ENCODE measurements at regions not wholly inside any gene's neighbourhood (a gene's known extent, or its start where the extent isn't known, plus 50 kb on each side); places are given as distances from the start of the nearest gene placed in this dataset.

- Histone ChIP-seq H3K23ac (ENCODE audit: insufficient read length) (no peak overlapping the region), H4K8ac (ENCODE audit: extremely low read depth, insufficient read depth, low read length) (no peak overlapping the region), H3K79me2 (ENCODE audit: control insufficient read depth in 1 of 2, insufficient read depth in 2 of 2, low read length in 2 of 2) (no peaks in the 10 kb centered on the region), H2BK12ac (ENCODE audit: low read depth, low read length) (no peak overlapping the region), H2AK5ac (ENCODE audit: low read depth, low read length) (no peak overlapping the region), H3K23me2 (ENCODE audit: low read depth, low read length) (no peaks in the 10 kb centered on the region), H2BK20ac (ENCODE audit: low read length) (no peak overlapping the region), H3K4me1 (replicated peaks in 1 of 4; ENCODE audit: control insufficient read depth in 3 of 4, insufficient read depth in 4 of 4, low read length in 3 of 4) (no peaks in the 10 kb centered on the region), H3K4ac (replicated peaks; ENCODE audit: insufficient read length, low read depth, low read length) (no peak overlapping the region), H3K27me3 (replicated peaks in 1 of 4; ENCODE audit: control insufficient read depth in 3 of 4, extremely low read depth in 1 of 4, insufficient read depth in 3 of 4, low read length in 3 of 4) (no peaks in the 10 kb centered on the region), H3K9ac (replicated peaks in 1 of 4; ENCODE audit: extremely low read depth in 1 of 4, low read depth in 3 of 4, low read length in 3 of 4) (no peak overlapping the region), H3K27ac (ENCODE audit: low read depth, low read length) (no peak overlapping the region), H3K56ac (replicated peaks; ENCODE audit: insufficient read length, low read depth, low read length) (no peak overlapping the region), H4K20me1 (replicated peaks in 1 of 2; ENCODE audit: control insufficient read depth in 1 of 2, insufficient read depth in 2 of 2, low read length in 2 of 2) (no peaks in the 10 kb centered on the region), H3K18ac (ENCODE audit: extremely low read depth, low read length) (no peak overlapping the region), H4K5ac (ENCODE audit: insufficient read length, low read depth, low read length) (no peak overlapping the region), H3K4me2 (ENCODE audit: insufficient read depth in 1 of 2, low read depth in 2 of 2, low read length in 2 of 2) (no peak overlapping the region), H2AFZ (ENCODE audit: low read length) (no peak overlapping the region), H3K79me1 (ENCODE audit: low read depth, low read length) (no peaks in the 10 kb centered on the region), H3K9me3 (ENCODE audit: insufficient read depth in 2 of 2, low read depth in 1 of 2, low read length in 1 of 2) (no peaks in the 10 kb centered on the region), H3K4me3 (ENCODE audit: extremely low read depth in 1 of 4, insufficient read depth in 2 of 4, low read depth in 3 of 4, low read length in 4 of 4) (no peak overlapping the region), H2BK120ac (replicated peaks; ENCODE audit: low read depth, low read length) (no peak overlapping the region), H4K91ac (replicated peaks; ENCODE audit: insufficient read length, low read length) (no peak overlapping the region), H3K14ac (ENCODE audit: insufficient read length) (no peak overlapping the region), H3K36me3 (ENCODE audit: control insufficient read depth in 2 of 4, insufficient read depth in 4 of 4, low read length in 3 of 4) (no peaks in the 10 kb centered on the region), H2BK15ac (ENCODE audit: low read length) (no peak overlapping the region), H2BK5ac (ENCODE audit: low read depth, low read length) (no peak overlapping the region)
- 92% methylated on average over 4 of the region's 5 CpGs; no CpG with 5 or more reads in 1 of the 2 experiments for WGBS, 2 experiments (ENCODE audit: extremely low coverage in 1 of 2, insufficient coverage in 1 of 2, insufficient read length in 1 of 2, insufficient replicate concordance in 2 of 2, low coverage in 1 of 2, low lambda C conversion rate in 2 of 2, missing lambda C conversion rate in 1 of 2)
- CTCF ChIA-PET (ENCODE audit: partially characterized antibody) = interaction anchor here (1.4 kb wide), 1 partner anchor 11 kb away, joined by 4 read pairs; no protein-coding TSS in a partner anchor
- TF ChIP-seq TBP (IDR thresholded peaks at IDR 0.05; ENCODE audit: low read depth, low read length) (no peak), HDAC2 (IDR thresholded peaks at IDR 0.05; ENCODE audit: borderline replicate concordance in 1 of 2, low read depth in 2 of 2, low read length in 2 of 2) (no peak), GABPA (IDR thresholded peaks at IDR 0.05; ENCODE audit: borderline replicate concordance, insufficient read depth, low read length) (no peak), PHF8 (conservative IDR thresholded peaks at IDR 0.05; ENCODE audit: low read depth, low read length) (no peak), BACH1 (IDR thresholded peaks at IDR 0.05; ENCODE audit: low read length) (no peak), TCF12 (IDR thresholded peaks at IDR 0.05; ENCODE audit: low read depth, low read length) (no peak), ASH2L (IDR thresholded peaks at IDR 0.05; ENCODE audit: low read length) (no peak), TEAD4 (IDR thresholded peaks at IDR 0.05; ENCODE audit: low read depth, low read length) (no peak), FOSL1 (IDR thresholded peaks at IDR 0.05; ENCODE audit: insufficient read depth, low read depth, low read length) (no peak), NRF1 (IDR thresholded peaks at IDR 0.05; ENCODE audit: low read depth, low read length) (no peak), EZH2 (IDR thresholded peaks at IDR 0.05; ENCODE audit: low read depth, low read length, severe bottlenecking) (no peak)
- TF ChIP-seq, protein P1, sequence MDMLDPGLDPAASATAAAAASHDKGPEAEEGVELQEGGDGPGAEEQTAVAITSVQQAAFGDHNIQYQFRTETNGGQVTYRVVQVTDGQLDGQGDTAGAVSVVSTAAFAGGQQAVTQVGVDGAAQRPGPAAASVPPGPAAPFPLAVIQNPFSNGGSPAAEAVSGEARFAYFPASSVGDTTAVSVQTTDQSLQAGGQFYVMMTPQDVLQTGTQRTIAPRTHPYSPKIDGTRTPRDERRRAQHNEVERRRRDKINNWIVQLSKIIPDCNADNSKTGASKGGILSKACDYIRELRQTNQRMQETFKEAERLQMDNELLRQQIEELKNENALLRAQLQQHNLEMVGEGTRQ (IDR thresholded peaks at IDR 0.05; ENCODE audit: low read length) = no peak
- POLR2A ChIA-PET (ENCODE audit: partially characterized antibody) = no interaction called here
- DNase-seq (ENCODE audit: low read depth in 1 of 2, low spot score in 2 of 2) (no peak), FAIRE-seq (no peak)
Observed at GRCh38 chr2:2493496-2493895, 162.4 kb upstream of the MYT1L start.

All from H1 (cell line).